GM21576 (cell line): ENCODE measurements at regions not wholly inside any gene's neighbourhood (a gene's known extent, or its start where the extent isn't known, plus 50 kb on each side); places are given as distances from the start of the nearest gene placed in this dataset.

Experiments used
- ATAC-seq: cut with Tn5 transposase; IDR thresholded peaks from one replicate; pipeline ENCODE4 v1.9.1; 2021; ENCODE audit warnings: mild to moderate bottlenecking, moderate library complexity; ENCODE audit not compliant: unreplicated experiment

DNA sequence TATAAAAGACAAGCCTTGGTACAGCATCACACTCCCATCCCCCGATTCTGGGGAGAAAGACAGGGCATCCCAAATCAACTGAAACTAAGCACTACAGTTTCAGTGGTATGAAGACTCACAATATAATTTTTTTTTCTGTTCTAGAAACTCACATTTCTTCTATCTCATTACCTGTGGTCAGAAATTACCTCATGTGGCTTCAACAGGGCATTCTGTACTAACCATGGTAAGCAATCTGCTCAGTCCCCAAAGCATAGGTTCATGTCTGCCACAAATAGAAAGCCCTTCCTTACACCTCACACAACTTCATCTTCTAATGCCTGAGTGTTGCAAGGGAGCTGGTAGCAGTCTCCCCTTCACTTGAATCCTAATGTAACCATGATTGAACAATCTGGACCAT, 147.4 kb upstream of the POU2AF2 start:
- ATAC-seq: no peak

DNA sequence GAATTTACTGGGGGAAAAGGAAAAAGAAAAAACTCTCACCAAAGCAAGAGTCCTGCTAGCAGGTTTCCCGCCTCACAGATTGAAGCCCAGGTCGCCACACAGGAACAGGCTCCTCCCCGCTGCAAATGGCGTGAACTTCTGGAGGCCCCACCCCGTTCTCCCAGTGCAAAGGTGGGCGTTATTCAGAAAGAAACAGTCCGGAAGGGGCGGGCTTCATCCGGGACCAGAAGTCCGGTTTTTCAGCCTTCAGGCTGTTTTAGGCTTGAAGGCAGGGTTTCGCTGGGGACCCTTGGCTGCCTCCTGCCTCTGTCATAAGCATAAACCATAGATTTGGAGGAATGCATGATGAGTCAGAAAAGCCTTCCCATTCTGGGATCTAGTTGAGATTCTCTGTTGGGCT, 148.3 kb upstream of the POU2AF2 start:
- ATAC-seq: no peak

DNA sequence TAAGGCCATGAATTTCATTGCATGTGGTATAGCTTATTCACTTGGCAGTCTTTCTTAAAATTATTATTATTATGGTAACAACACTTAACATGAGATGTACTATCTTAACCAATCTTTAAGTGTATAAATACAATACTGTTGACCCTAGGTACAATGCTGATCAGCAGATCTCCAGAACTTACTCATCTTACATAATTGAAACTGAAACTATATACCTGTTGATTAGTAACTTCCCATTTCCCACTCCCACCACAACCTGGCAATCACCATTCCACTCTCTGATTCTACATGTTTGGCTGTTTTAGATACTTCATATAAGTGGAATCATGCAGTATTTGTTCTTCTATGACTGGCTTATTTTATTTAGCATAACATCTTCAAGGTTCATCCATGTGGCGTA, 150.2 kb upstream of the POU2AF2 start:
- ATAC-seq: no peak

DNA sequence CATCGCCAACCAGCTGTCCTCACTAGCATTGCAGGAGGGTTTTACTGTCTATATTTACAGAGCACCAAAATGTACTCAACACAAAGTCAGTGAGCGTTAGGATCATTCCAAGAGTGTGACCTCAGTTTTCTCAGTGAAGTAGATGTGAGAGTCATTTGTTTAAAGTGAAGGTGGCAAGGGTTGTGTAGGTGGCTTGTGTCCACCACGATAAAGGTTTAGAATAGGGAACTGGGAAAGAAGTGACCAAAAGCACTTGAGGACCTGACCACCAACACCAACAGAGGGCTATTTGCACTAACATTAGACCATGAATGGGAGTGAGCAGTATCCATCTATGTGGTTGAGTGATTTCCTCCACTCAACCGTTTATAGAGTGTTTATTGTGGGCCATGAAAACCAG, 152.5 kb upstream of the POU2AF2 start:
- ATAC-seq: no peak

DNA sequence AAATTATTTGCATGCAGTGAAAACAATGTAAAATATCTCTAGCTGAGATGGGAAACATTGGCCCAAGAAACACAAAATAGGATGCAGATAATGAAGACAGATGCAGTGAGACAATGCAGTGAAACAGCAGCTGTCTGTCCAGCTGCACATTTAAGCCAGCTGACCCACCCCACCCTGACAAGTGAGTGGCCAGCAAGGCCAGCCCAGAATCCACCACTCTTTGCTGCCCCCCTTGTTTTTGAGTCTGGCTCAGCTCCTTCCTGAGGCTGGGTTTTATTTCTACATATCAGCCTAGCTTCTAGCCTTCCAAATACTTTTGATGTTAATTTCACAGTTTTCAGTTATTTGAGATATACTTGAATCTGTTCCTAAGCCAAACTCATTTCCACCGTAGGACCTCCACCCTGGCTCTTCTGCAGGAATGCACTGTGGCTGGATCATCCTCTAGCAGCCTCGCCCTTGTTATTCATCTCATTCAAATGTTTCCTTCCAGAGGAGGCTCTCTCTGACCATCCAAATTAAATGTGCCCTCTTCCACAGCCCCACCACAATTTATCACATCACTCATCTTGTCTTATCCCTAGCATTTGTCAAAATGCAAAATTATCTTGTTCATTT, 154.1 kb upstream of the POU2AF2 start:
- ATAC-seq: no peak

DNA sequence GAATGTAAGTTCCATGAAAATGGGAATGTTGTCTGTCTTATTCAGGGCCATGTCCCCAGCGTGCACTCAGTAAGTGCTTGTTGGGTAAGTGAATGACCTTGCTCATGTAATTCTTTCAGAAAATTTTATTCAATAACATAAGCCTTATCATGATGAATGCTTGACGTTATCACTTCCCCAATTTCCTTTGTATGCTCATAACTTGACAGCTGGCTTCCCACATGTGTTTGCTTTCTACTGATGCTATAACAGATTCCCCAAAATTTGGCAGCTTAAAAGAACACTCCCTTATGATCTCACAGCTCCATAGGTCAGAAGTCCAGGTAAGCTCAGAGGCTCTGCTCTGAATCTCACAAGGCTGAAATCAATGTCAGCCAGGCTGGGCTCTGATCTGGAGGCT, 155.8 kb upstream of the POU2AF2 start:
- no peak for ATAC-seq

DNA sequence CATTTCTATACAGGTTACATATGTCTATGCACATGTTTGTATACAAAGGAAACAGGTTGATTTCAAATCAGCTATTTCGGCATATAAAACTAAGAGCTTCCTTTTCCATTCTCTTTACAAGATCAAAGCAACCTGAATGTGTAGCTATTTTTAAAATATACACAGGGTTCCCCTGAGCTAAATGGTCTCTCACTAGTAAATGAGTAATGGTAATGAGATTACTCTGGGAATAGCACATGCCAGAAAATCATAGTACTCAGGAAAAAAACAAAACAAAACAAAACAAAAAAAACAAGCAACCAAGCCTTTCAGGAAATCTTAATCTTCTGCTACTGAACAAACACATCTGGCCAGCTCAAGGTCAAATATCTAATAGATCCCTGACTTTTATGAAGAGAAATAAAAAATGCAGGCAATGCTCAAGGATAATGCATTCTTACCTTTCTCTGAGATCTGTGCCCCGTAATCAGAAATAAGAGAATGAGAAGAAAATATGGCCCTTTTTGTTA, 156.6 kb upstream of the POU2AF2 start:
- ATAC-seq: no peak

DNA sequence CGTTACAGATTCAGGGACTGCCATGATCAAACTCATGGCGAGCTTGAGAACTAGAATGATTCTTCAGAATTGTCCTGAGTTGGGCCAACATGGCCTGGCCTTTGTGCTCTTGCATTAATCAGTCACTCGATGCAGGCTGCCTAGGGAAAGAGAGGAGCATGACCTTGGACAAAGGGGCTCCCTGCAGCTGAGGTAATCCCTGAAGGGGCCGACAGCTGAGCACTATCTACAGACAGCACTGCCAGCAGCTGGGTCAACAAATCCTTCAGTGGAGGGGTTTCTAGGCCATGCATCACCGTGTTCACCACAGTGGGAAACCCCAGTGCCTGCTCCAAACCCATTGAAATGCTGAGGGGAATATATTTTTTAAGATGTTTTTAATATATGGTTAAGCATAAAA, 159.5 kb upstream of the POU2AF2 start:
- no peak for ATAC-seq

DNA sequence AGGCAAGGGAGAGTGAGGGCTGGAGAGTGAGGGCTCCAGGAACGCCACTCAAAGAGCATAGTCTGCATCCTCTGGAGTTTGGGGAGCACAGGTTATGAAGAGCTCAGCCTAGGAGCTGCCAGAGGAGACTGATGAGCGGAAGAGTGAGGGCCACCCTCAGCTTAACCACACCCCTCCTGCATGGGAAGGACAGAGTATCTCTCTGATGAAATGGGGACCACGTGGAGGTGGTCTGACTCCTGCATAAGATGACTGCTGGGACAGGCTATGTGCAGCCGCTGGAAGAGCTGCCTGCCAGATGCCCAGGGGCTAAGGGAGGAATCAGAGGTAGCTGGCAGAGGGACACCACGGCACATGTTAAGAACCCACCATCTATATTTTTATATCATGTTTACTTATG, 162.9 kb upstream of the POU2AF2 start:
- no peak for ATAC-seq

DNA sequence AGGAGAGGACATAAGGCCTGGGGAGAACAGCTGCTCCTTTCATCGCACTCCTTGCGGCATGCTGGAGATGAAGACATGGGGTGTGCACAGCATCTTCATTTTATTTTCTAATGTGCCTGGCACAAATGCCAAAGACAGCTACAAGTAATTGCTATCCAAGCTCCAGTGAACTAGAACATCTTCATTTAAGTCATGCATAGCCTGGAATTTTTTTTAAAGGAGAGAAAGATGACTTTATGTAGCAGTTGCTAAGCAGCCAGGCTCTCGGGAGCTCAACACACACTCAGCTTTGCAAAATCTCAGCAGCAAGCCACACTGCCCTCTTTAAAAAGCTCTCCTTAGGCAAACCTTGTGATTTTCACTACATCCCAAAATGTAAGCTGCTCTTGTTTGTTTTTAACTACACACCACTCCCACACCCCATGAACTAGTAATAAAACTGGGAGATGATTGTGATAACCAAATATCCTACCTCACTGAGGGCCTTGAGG, 164.5 kb upstream of the POU2AF2 start:
- ATAC-seq: no peak

DNA sequence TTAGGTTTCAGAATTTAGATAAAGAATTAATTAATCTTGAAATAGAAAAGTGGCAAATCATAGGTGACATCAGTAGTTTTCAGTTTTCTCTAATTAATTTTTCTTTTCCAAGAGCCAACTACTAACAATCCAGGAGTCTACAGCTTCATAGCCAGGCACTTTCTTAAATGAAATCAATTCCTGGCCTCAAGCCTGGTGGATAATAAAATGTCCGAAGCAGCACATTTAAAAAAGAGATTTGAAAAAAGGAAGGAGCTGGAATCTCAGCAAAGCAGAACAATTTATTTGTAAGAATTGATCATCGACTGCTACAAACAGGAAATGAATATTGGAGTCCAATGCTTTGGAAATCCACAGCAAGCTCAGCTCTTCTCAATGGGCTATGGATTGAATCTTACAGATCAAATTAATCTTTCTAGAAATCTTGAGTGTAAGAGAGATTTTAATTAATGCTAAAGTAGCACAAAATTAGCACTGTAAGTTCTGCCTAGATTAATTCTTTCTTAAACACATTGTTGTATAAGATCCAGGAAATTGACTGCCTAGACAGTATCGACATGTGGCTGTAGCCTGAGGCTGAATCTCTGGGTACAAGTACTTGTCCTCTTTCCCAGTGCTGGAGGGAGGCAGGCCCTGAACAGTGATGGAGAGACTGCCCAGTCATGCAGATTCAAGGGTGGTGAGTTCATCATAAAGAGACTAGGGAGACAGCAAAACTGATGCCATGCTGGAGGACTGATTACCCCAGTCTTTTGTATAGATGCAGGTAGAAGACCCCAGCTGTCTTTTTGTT, 167.8 kb upstream of the POU2AF2 start:
- no peak for ATAC-seq

DNA sequence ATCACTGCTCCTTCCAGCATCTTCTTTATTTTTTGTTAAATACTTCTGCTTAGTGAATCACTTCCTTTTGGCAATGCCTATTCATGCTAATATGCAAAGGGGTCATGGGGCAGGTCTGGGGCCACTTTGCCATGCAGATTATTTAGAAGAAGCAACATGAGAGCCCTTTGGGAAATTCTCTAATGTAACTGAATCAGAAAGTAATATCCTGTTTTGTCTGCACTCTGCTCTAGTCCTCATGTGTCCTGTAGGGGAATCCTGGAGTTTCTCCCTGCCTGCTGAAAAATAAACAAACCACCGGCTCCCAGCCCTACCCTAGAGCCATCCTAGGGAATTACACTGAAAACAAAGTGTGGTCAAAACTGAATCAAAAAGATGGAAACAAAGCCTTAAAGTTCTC, 176.5 kb upstream of the POU2AF2 start:
- ATAC-seq: no peak

DNA sequence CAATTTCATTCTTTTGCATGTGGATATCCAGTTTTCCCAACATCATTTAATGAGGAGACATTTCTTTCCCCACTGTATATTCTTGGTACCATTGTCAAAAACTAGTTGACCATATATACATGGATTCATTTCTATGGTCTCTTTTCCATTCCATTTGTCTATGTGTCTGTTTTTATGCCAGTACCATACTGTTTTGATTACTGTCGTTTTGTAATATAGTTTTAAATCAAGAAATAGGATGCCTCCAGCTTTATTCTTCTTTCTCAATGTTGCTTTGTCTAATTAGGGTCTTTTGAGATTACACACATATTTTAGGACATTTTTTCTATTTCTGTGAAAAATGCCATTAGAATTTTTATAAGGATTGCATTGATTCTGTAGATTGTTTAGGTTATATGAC, 177.5 kb upstream of the POU2AF2 start:
- no peak for ATAC-seq

DNA sequence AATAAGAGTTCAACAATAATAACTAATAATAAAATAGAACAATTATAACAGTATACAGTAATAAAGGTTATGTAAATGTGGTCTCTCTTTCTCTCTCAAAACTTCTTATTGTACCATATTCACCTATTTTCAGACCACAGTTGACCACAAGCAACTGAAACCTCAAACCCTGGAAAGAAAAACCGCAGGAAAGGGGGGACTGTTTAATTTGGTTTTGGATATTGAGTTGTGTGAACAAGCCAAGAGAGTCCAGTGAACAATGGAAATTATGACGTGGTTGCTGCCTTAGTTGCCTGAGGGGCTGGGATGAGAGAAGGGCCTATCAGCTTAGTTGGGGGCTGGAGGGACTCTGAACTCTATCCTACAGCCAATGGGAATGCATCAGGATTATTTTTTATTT, 178.7 kb upstream of the POU2AF2 start:
- ATAC-seq: no peak

DNA sequence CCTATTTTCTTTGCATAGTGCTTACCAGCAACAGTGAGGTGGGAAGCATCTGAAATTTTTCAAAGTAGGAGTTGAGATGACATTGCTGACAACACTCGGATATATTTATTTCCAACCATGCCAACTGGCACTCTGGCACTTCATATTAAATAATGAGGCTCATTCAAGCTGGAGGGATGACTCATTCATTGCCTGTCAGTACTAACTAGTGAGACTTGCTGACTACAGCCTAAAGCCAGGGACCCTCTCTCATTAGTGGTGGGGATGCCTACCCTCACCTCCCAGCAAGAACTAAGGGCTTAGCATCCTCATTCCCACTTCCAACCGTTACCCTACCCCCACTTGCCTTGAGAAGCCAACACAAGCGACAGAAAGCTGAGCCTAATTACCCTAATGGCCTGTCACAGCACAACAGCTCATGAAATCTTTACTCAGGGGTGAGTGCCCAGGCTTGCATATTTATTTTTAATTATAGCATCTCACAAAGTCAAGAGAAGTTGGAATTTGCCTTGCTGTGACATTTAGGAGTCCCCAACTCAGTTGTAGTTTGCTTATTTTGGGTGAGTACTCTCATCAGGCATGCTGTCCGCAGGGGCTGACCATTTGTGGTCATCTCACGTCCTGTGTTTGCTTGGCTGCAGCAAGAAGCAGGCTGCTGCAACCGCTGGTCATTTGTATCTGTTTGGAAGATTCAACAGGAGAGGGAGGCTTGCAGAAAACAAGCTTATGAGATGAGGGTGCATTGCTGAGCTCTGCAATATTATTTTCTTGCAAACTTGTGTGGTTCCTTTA, 181.6 kb upstream of the POU2AF2 start:
- ATAC-seq: no peak

DNA sequence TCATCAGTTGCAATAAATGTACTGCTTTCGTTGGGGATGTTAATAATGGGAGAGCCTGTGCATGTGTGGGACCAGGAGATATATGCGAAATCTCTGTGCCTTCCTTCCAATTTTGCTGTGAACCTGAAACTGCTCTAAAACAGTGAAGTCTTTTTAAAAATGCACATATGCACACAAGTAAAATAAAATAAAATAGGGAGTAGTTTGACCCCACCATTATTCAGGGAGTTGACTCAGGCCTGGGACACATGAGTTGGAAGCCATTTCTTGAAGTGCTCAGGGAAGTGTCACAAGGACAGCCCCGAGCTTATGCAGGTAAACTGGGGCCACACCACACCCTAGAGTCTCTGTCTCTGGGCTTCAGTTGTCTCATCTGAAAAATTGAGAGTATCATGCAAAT, 183.1 kb upstream of the POU2AF2 start:
- ATAC-seq: no peak

DNA sequence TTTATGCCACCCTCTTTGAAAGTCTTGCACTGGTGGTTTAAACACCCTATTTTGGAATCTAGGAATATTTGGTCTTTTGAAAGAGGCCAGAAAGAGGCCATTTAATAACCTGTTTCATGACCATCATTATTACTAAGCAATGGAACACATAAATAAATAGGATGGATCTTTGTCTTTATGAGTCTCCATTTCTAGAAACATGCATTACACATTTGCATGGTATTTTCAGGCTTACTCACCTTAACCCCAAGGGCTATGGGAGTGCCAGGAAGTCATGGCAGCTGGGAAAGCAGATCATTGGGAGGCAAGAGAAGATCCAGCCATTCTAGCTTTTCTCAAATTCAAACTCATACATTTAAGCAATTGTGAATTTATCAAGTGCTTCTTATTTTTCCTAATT, 185.8 kb upstream of the POU2AF2 start:
- ATAC-seq: no peak

DNA sequence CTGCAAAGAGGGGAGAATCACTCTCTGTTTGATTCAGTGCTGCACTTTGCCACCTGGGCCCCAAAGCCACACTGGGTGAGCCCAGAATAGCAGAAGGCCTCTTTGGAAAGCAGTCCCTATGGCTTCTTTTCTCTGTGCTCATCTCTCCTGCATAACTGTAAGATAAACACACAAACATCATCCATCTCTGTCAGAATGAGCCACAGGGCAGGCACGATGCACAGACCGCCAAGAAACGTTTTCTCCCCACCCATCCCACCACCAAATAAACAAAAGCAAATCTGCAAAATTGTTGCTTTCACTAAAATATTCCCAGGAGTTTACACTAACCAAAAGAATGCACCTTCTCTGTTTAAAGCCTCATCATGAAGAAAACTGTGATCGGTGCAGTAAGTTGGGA, 196.4 kb upstream of the POU2AF2 start:
- no peak for ATAC-seq

DNA sequence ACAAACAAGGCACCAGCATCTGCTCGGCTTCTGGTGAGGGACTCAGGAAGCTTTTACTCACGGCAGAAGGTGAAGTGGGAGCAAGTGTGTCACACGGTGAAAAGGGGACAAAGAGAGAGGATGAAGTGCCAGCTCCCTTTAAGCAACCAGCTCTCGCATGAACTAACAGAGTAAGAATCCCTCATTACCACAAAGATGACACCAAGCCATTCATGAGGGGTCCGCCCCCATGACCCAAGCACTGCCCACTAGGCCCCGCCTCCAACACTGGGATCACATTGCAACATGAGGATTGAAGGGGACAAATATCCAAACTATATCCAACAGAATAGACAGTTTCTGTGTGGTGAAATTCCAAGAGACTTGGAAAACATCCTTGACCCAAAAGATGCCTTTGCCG, 198.2 kb upstream of the POU2AF2 start:
- no peak for ATAC-seq

DNA sequence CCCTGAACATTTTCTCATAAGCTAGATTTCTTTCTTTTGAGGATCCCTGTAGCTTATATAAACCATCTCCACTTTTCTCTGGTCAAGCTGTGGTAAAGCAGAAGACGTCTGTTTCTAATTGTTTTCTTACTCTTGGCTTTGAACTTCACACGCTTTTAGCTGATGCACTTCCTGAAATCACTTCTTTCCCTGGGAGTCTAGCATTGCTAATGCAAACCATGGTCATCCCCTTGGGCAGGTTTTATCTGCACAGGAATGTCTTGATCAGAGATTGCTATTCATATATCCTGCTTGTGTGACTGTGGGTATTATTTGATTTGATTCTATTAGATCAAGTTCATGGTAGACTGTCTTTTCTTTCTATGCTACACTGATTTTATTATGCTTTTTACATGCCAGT, 199.2 kb upstream of the POU2AF2 start:
- no peak for ATAC-seq

DNA sequence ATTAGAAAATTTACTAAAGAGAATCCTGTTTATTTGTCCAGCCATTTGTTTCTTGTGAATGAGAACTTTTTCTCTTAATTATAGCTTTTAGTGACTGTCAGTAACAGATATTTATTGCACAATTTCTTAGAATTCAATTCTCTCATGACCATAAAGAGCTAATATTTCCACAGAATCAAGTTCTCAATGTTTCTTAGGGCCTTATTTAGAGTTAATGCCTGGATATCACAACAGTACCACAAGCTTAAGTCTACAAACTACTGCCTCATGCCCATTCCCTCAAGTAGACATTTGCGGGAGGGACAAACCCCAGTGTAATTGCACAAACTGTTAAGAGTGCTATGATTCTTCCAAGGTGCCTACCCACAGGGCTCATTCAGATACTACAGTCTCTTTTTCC, 199.7 kb upstream of the POU2AF2 start:
- no peak for ATAC-seq

DNA sequence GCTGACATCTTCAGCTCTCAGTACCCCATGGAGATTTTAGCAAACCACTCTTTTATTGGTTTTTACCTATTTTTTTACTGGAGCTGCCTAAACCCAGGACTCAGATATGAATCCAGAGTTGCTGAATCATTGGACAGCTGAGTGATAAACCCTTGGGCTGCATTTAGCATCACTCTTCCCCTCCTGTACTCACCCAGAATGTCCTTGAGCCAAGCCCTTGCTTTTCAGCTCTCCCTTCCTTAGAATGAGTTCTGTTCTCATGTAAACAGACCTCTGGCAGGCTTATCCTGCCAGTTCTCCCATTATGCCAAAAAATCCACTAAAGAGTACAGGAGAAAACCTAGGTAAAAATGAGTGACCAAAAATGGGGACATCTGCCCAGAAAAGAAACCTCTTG, 200.1 kb upstream of the POU2AF2 start:
- ATAC-seq: no peak
